Loucy (cell line): ENCODE measurements at regions not wholly inside any gene's neighbourhood (a gene's known extent, or its start where the extent isn't known, plus 50 kb on each side); places are given as distances from the start of the nearest gene placed in this dataset.

Experiments
- H2AFZ ChIP-seq: fragments of 200-600 bp; sonication (generic); 2 replicates; pipeline ENCODE4 v1.6.0; 2016; ENCODE audit warnings: antibody characterized with exemption, mild to moderate bottlenecking, low read length, moderate library complexity
- H3F3A ChIP-seq: fragments of 200-600 bp; 2 replicates; pipeline ENCODE4 v1.6.0; 2016; ENCODE audit warnings: antibody characterized with exemption, low read depth, mild to moderate bottlenecking
- H3K27me3 ChIP-seq: fragments of 200-600 bp; sonication (generic); 2 replicates; pipeline ENCODE4 v1.6.1; 2014; ENCODE audit warnings: low read length, mild to moderate bottlenecking; ENCODE audit not compliant: insufficient read depth, poor library complexity, severe bottlenecking
- H3K36me3 ChIP-seq: fragments of 200-600 bp; sonication (generic); 2 replicates; pipeline ENCODE4 v1.6.1; 2016; ENCODE audit warnings: low read length; ENCODE audit not compliant: insufficient read depth
- H3K4me1 ChIP-seq: fragments of 200-600 bp; sonication (generic); 2 replicates; pipeline ENCODE4 v1.5.1; 2014; ENCODE audit warnings: low read length, mild to moderate bottlenecking; ENCODE audit not compliant: insufficient read depth, poor library complexity, severe bottlenecking
- H3K4me2 ChIP-seq: fragments of 200-600 bp; sonication (generic); 2 replicates; pipeline ENCODE4 v1.6.0; 2014; ENCODE audit warnings: antibody characterized with exemption, low read length, low read depth, mild to moderate bottlenecking; ENCODE audit not compliant: poor library complexity, severe bottlenecking
- H3K4me3 ChIP-seq: fragments of 200-600 bp; sonication (generic); 2 replicates; pipeline ENCODE4 v1.5.1; 2014; ENCODE audit warnings: low read length, mild to moderate bottlenecking, mixed read lengths; ENCODE audit not compliant: poor library complexity, severe bottlenecking
- H3K79me2 ChIP-seq: fragments of 200-600 bp; sonication (generic); 2 replicates; pipeline ENCODE4 v1.6.1; 2014; ENCODE audit warnings: low read length; ENCODE audit not compliant: insufficient read depth
- H3K9ac ChIP-seq: fragments of 200-600 bp; sonication (generic); 2 replicates; pipeline ENCODE4 v1.6.0; 2014; ENCODE audit warnings: mild to moderate bottlenecking, low read depth, low read length, moderate library complexity; ENCODE audit not compliant: poor library complexity, severe bottlenecking
- H3K9me2 ChIP-seq: fragments of 200-600 bp; sonication (generic); replicated peaks from 2 replicates; pipeline ENCODE4 v1.6.1; 2016; ENCODE audit warnings: low read depth, low read length, mixed read lengths
- H3K9me3 ChIP-seq: fragments of 200-600 bp; sonication (generic); 2 replicates; pipeline ENCODE4 v1.6.1; 2014; ENCODE audit warnings: mild to moderate bottlenecking, antibody characterized with exemption, low read length, low read depth; ENCODE audit not compliant: insufficient read depth
- H4K20me1 ChIP-seq: fragments of 200-600 bp; sonication (generic); 2 replicates; pipeline ENCODE4 v1.6.0; 2014; ENCODE audit warnings: antibody characterized with exemption, low read length, mild to moderate bottlenecking; ENCODE audit not compliant: insufficient read depth, poor library complexity, severe bottlenecking
- EZH2phosphoT487 ChIP-seq: fragments of 200-600 bp; IDR thresholded peaks from 2 replicates; pipeline ENCODE4 v1.6.1; 2018; ENCODE audit warnings: antibody characterized with exemption, mild to moderate bottlenecking, moderate library complexity, borderline replicate concordance
- TF ChIP-seq, protein P1 (sequence below): fragments of 200-600 bp; sonication (generic); conservative IDR thresholded peaks from 2 replicates; pipeline ENCODE4 v1.5.1; 2014; ENCODE audit warnings: mild to moderate bottlenecking, antibody characterized with exemption, low read length

DNA sequence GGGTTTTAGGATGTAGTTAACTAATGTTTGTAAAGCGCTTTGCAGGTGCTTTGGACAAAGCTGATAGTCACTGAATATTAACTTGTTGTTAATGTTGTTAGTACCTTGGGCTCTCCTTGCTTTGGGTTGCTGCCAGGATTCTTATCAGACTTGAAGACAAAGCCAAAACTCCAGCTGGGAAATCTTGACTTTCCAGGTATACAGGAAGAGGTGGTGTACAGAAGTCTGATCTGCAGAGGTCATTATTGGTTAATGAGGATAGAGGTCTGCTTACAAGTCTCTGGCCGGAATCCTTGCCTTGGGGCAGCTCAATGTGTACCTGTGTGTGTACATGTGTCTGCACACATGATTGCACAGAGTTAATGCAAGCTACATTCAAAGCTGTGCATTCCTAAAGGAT lies 96.0 kb upstream of the POU3F1 start:
- no peaks in the 10 kb centered on the region for H4K20me1 ChIP-seq
- no peaks in the 10 kb centered on the region for H3K4me1 ChIP-seq
- H2AFZ ChIP-seq, result no peak overlapping the region
- no peaks in the 10 kb centered on the region for H3K36me3 ChIP-seq
- H3F3A ChIP-seq, result no peaks in the 10 kb centered on the region
- no peaks in the 10 kb centered on the region for H3K9me2 ChIP-seq
- H3K4me3 ChIP-seq, result no peak overlapping the region
- H3K4me2 ChIP-seq, result no peak overlapping the region
- H3K9ac ChIP-seq, result no peak overlapping the region
- no peaks in the 10 kb centered on the region for H3K9me3 ChIP-seq
- H3K79me2 ChIP-seq, result no peaks in the 10 kb centered on the region
- no peak for TF ChIP-seq EZH2phosphoT487
- TF ChIP-seq, protein P1, sequence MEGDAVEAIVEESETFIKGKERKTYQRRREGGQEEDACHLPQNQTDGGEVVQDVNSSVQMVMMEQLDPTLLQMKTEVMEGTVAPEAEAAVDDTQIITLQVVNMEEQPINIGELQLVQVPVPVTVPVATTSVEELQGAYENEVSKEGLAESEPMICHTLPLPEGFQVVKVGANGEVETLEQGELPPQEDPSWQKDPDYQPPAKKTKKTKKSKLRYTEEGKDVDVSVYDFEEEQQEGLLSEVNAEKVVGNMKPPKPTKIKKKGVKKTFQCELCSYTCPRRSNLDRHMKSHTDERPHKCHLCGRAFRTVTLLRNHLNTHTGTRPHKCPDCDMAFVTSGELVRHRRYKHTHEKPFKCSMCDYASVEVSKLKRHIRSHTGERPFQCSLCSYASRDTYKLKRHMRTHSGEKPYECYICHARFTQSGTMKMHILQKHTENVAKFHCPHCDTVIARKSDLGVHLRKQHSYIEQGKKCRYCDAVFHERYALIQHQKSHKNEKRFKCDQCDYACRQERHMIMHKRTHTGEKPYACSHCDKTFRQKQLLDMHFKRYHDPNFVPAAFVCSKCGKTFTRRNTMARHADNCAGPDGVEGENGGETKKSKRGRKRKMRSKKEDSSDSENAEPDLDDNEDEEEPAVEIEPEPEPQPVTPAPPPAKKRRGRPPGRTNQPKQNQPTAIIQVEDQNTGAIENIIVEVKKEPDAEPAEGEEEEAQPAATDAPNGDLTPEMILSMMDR, result no peak
- H3K27me3 ChIP-seq, result no peaks in the 10 kb centered on the region

DNA sequence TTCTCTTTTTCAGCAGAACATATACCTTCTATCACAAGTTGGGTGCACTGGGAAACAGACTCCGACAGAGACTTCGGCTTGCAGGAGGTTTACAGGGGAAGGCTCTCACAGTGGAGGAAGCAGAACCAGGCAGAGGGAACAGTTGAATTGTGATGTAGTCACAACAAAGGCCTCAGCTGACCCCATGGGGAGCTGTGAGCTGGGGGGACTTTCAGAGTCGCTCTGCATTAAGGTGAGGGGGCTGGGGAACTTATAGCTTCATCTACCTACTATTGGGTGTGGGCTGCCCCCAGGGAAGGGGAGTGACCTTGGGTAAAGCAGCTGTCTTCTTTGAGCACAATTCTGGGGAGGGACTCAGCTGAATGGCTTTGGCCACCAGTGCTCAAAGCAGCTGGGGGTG lies 94.9 kb upstream of the POU3F1 start:
- Histone ChIP-seq H3K4me1 (no peaks in the 10 kb centered on the region), H3K36me3 (no peaks in the 10 kb centered on the region), H3K4me3 (no peak overlapping the region), H3K9me2 (no peaks in the 10 kb centered on the region), H3K9me3 (no peaks in the 10 kb centered on the region), H3F3A (no peaks in the 10 kb centered on the region), H4K20me1 (no peaks in the 10 kb centered on the region), H3K9ac (no peak overlapping the region), H3K79me2 (no peaks in the 10 kb centered on the region), H3K4me2 (no peak overlapping the region), H3K27me3 (no peaks in the 10 kb centered on the region), H2AFZ (no peak overlapping the region)
- TF ChIP-seq EZH2phosphoT487, result no peak
- TF ChIP-seq, protein P1, result no peak

DNA sequence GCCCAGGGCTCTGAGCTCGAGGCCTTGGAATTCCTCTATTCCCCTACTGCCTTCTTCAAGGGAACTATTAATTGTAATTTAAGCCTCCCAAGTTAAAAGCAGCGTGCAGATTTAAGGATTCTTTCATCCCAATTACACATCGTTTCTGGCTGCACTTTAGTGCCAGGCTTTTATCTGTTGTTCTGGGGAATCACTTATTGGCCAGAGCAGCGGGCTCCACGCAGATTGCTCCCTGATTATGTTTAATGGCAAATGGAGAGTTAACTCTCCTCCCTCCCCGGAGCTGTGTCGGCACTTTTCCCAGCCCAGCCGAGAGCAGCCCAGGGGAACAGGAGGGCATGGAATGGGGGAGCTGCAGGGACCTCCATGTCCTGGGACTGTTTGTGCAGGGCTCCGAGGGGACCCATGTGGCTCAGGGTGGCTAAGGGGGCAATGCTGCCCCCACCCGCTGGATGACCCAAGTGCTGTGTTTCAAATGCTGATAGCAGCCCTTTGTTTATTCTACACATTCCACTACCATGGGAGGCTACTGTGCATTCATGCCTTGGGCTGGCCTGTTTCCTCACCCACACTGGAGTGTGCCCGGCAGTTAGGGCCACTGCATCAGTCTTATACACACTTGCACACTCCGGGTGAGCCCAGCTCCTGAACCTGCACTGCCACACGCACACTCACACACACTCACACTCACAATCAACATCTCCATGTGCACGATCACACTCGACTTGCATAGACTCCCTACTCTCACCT lies 93.3 kb upstream of the POU3F1 start:
- H3K79me2 ChIP-seq, result no peaks in the 10 kb centered on the region
- no peaks in the 10 kb centered on the region for H3K9me2 ChIP-seq
- H3K4me3 ChIP-seq, result no peak overlapping the region
- no peaks in the 10 kb centered on the region for H3F3A ChIP-seq
- H3K9ac ChIP-seq, result no peak overlapping the region
- no peaks in the 10 kb centered on the region for H4K20me1 ChIP-seq
- H3K4me2 ChIP-seq, result no peak overlapping the region
- TF ChIP-seq, protein P1, result no peak
- no peak for TF ChIP-seq EZH2phosphoT487
- no peaks in the 10 kb centered on the region for H3K4me1 ChIP-seq
- H3K9me3 ChIP-seq, result no peaks in the 10 kb centered on the region
- no peaks in the 10 kb centered on the region for H3K27me3 ChIP-seq
- H2AFZ ChIP-seq, result no peak overlapping the region
- no peaks in the 10 kb centered on the region for H3K36me3 ChIP-seq
